Fibroblast of villous mesenchyme (primary cell): ENCODE measurements at regions not wholly inside any gene's neighbourhood (a gene's known extent, or its start where the extent isn't known, plus 50 kb on each side); places are given as distances from the start of the nearest gene placed in this dataset.

Source experiments
- DNase-seq: peaks from one replicate; pipeline ENCODE4 v3.0.0-alpha.2; 2010; ENCODE audit warnings: low read depth
- H3K4me3 ChIP-seq: 2 replicates; pipeline ENCODE4 v1.5.1; 2011; ENCODE audit warnings: low read depth, mild to moderate bottlenecking, low read length
- TF ChIP-seq, protein P1 (sequence below): IDR thresholded peaks from 2 replicates; pipeline ENCODE4 v1.5.1; 2012; ENCODE audit warnings: low read depth, mild to moderate bottlenecking, low read length; ENCODE audit not compliant: insufficient read depth

DNA sequence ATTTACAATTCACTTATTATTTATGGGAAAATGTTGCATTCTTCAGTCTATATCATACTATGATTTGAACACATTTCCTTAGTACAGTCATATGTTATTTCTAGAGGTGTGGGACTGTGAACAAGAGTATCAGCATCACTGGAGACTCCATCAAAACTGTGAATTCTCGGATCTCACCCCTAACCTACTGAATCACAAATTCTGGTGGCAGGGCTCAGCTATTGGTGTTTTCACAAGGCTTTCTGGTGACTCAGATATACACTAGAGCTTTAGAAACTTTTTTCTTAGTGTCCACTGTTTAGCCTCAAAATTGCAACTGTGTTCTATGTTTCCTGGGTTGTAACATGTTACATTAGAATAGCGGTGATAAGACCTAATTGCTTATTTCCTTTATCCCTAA, 352.9 kb upstream of the DDI1 start:
- H3K4me3 ChIP-seq: no peak overlapping the region
- DNase-seq: no peak
- TF ChIP-seq, protein P1, sequence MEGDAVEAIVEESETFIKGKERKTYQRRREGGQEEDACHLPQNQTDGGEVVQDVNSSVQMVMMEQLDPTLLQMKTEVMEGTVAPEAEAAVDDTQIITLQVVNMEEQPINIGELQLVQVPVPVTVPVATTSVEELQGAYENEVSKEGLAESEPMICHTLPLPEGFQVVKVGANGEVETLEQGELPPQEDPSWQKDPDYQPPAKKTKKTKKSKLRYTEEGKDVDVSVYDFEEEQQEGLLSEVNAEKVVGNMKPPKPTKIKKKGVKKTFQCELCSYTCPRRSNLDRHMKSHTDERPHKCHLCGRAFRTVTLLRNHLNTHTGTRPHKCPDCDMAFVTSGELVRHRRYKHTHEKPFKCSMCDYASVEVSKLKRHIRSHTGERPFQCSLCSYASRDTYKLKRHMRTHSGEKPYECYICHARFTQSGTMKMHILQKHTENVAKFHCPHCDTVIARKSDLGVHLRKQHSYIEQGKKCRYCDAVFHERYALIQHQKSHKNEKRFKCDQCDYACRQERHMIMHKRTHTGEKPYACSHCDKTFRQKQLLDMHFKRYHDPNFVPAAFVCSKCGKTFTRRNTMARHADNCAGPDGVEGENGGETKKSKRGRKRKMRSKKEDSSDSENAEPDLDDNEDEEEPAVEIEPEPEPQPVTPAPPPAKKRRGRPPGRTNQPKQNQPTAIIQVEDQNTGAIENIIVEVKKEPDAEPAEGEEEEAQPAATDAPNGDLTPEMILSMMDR: no peak

DNA sequence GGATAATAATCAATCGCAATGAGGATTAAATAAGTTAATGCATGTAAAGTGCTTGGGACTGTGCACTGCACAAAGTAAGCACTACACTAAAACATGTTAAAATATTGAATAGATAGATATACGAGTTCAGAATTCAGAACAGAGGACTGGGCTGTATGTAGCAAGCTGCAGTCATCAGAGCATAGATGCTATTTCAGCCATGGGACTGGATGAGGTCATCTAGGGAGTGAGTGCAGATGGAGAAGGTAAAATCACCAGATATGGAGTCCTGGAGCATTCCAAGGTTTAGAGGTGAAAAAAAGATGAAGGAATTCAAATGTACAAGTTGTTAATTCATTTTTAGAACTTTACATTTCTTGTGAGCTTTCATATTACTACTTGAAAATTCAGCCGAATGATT, 347.5 kb upstream of the DDI1 start:
- no peak for DNase-seq
- TF ChIP-seq, protein P1: no peak
- H3K4me3 ChIP-seq: no peak overlapping the region

DNA sequence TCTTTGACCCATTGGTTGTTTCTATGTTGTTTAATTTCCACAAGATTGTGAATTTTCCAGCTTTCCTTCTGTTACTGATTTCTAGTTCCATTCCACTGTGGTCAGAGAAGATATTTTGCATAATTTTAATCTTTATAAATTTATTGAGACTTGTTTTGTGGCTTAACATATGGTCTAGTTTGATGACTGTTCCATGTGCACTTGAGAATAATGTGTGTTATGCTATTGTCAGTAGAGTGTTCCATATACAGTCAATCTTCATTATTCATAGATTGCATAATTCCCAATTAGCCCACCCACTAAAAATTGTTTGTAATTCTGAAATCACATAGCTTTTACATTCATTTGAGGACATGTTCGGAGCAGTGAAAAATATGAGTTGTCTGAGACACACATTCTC, 346.1 kb upstream of the DDI1 start:
- no peak overlapping the region for H3K4me3 ChIP-seq
- no peak for DNase-seq
- TF ChIP-seq, protein P1: no peak

DNA sequence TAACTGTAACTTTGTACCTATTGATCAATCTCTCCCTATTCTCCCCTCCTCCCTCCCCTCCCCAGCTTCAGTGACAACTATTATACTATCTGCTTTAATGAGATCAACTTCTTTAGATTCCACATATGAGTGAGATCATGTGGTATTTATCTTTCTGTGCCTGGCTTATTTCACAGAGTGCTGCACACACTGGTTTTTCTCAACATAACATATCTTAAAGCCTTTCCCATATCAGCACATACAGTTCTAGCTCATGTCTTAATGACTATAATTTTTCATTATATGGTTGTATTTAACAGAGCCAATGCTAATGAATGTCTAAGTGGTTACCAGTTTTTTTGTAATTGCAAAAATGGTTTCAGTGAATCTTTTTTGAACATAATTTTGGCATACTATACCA, 340.3 kb upstream of the DDI1 start:
- DNase-seq: peak; percentile 57
- TF ChIP-seq, protein P1: no peak
- H3K4me3 ChIP-seq: no peak overlapping the region

GRCh38 chr11:103699216-103699615, 337.2 kb upstream of the DDI1 start:
- TF ChIP-seq, protein P1: no peak
- H3K4me3 ChIP-seq: no peak overlapping the region
- no peak for DNase-seq

DNA sequence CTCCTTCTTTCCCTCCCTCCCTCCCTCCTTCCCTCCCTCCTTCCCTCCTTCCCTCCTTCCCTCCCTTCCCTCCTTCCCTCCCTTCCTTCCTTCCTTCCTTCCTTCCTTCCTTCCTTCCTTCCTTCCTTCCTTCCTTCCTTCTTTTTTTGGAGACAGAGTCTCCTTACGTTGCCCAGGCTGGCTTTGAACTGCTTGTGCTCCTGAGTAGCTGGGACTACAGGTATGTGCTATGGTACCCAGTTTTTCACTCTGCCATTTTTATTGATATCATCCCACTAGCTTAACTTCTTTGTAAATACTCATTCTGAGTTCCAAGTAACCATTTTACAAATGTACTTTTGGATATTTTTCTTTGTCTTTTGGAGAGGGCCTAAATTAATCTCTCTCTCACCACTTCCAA, 336.8 kb upstream of the DDI1 start:
- TF ChIP-seq, protein P1: no peak
- DNase-seq: no peak
- no peak overlapping the region for H3K4me3 ChIP-seq

GRCh38 chr11:103700622-103701021, 335.8 kb upstream of the DDI1 start:
- TF ChIP-seq, protein P1: no peak
- peak; percentile 75 for DNase-seq
- no peak overlapping the region for H3K4me3 ChIP-seq
